K562 (cell line): ENCODE measurements at regions not wholly inside any gene's neighbourhood (a gene's known extent, or its start where the extent isn't known, plus 50 kb on each side); places are given as distances from the start of the nearest gene placed in this dataset.

Experiments
- ATAC-seq: fragments of 200-7000 bp; cut with Tn5 transposase; 3 replicates; pipeline ENCODE4 v1.9.1; 2020; ENCODE audit warnings: moderate library complexity
- BruUV-seq: library from RNA; stranded (reverse); fragments of 400-500 nt; replicated peaks from 2 replicates; lab custom pipeline; 2021; lab: Mats Ljungman, UMichigan
- CTCF ChIA-PET: fragments of 300-600 bp; formaldehyde crosslinking; extraction: SDS; loops from one replicate; lab custom pipeline; 2021; ENCODE audit warnings: low intra/inter-chr PET ratio; lab: Yijun Ruan, JAX
- POLR2A ChIA-PET: fragments of 300-600, 350-650 bp; sonication (Branson Sonifier 250); formaldehyde crosslinking; extraction: SDS; loops from one replicate; lab custom pipeline; 2021; ENCODE audit warnings: antibody characterized with exemption, inconsistent platforms; lab: Yijun Ruan, JAX
- DNase-seq, 4 experiments: peaks; one replicate each; pipeline versions ENCODE4 v3.0.0 to v3.0.0-alpha.2; 2011 to 2018; ENCODE audit warnings: low spot score in 3 of 4, mixed read lengths in 3 of 4; ENCODE audit errors: extremely low read depth in 1 of 4
- FAIRE-seq: peaks from 2 replicates; lab custom pipeline; 2011; peaks lifted over from hg19 to GRCh38; lab: Jason Lieb, UNC
- H2AFZ ChIP-seq: 2 replicates; pipeline ENCODE4 v1.6.0; 2011; ENCODE audit warnings: low read depth, low read length, control low read depth, inconsistent platforms
- H3K27ac ChIP-seq: fragments of 200-600 bp; 3 replicates; pipeline ENCODE4 v1.8.0; 2011; ENCODE audit warnings: low read depth, mild to moderate bottlenecking, control low read depth, inconsistent platforms, low read length, moderate library complexity, mixed read lengths; ENCODE audit errors: extremely low read depth
- H3K27me3 ChIP-seq, 2 experiments: fragments of 300-600 bp in 1 of 2; 2 replicates in 1 of 2; 3 replicates in 1 of 2; pipeline versions ENCODE4 v1.6.0 to v1.8.0; 2011; ENCODE audit warnings: inconsistent platforms in 2 of 2, low read length in 2 of 2, mild to moderate bottlenecking in 1 of 2, mixed read lengths in 1 of 2, moderate library complexity in 1 of 2; ENCODE audit not compliant: control insufficient read depth in 2 of 2, insufficient read depth in 2 of 2
- H3K36me3 ChIP-seq: fragments of 300-600 bp; 3 replicates; pipeline ENCODE4 v1.8.0; 2011; ENCODE audit warnings: mild to moderate bottlenecking, low read length, inconsistent platforms; ENCODE audit not compliant: control insufficient read depth, insufficient read depth
- H3K4me1 ChIP-seq, 2 experiments: fragments of 200-600 bp in 1 of 2; replicated peaks in 1 of 2; 2 replicates in 1 of 2; 3 replicates in 1 of 2; pipeline versions ENCODE4 v1.5.1 to v1.8.0; 2011; ENCODE audit warnings: inconsistent platforms in 2 of 2, low read length in 2 of 2, mild to moderate bottlenecking in 1 of 2, mixed read lengths in 1 of 2, moderate library complexity in 1 of 2; ENCODE audit not compliant: control insufficient read depth in 2 of 2, insufficient read depth in 2 of 2
- H3K4me2 ChIP-seq: 2 replicates; pipeline ENCODE4 v1.6.1; 2011; ENCODE audit warnings: low read length, control low read depth, inconsistent platforms, mixed read lengths; ENCODE audit not compliant: insufficient read depth
- H3K4me3 ChIP-seq: fragments of 200-600 bp; sonication (generic), shearing (Covaris generic); 2 replicates; pipeline ENCODE4 v1.5.1; 2016; ENCODE audit warnings: control low read depth, inconsistent platforms
- H3K79me2 ChIP-seq: fragments of 200-600 bp; 3 replicates; pipeline ENCODE4 v1.8.0; 2011; ENCODE audit warnings: low read length, inconsistent platforms; ENCODE audit not compliant: control insufficient read depth, insufficient read depth
- H3K9ac ChIP-seq, 2 experiments: 2 replicates each; pipeline versions ENCODE4 v1.6.0 to v1.6.1; 2011; ENCODE audit warnings: low read depth in 2 of 2, low read length in 2 of 2, control low read depth in 1 of 2, inconsistent platforms in 1 of 2, mild to moderate bottlenecking in 1 of 2, mixed read lengths in 1 of 2; ENCODE audit not compliant: insufficient read depth in 1 of 2
- H3K9me1 ChIP-seq: one replicate; pipeline ENCODE4 v1.6.0; 2011; ENCODE audit warnings: inconsistent platforms, mild to moderate bottlenecking, low read length, moderate library complexity; ENCODE audit not compliant: control insufficient read depth, insufficient read depth
- H3K9me3 ChIP-seq: replicated peaks from 2 replicates; pipeline ENCODE4 v1.5.1; 2011; ENCODE audit warnings: low read depth, low read length, inconsistent platforms; ENCODE audit not compliant: control insufficient read depth, insufficient read depth
- H4K20me1 ChIP-seq: replicated peaks from 2 replicates; pipeline ENCODE4 v1.6.1; 2011; ENCODE audit warnings: low read length, inconsistent platforms, mixed read lengths; ENCODE audit not compliant: control insufficient read depth, insufficient read depth
- JUNB ChIP-seq: fragments of 450-650 bp; formaldehyde crosslinking; conservative IDR thresholded peaks from 2 replicates; pipeline ENCODE4 v1.4.0; 2020; ENCODE audit warnings: mild to moderate bottlenecking
- KAT2B ChIP-seq: IDR thresholded peaks from one replicate; pipeline ENCODE4 v1.6.1; 2012; ENCODE audit warnings: low read depth, mild to moderate bottlenecking, control low read depth, inconsistent platforms, low read length, moderate library complexity
- MTA3 ChIP-seq: fragments of 450-650 bp; formaldehyde crosslinking; IDR thresholded peaks from 2 replicates; pipeline ENCODE4 v1.6.1; 2017; ENCODE audit warnings: mild to moderate bottlenecking, borderline replicate concordance
- PHF21A ChIP-seq: fragments of 450-650 bp; IDR thresholded peaks from 2 replicates; pipeline ENCODE4 v1.6.1; 2017; ENCODE audit warnings: low read depth, borderline replicate concordance
- SOX6 ChIP-seq: fragments of 450-650 bp; IDR thresholded peaks from 2 replicates; pipeline ENCODE4 v1.6.1; 2014; ENCODE audit warnings: mild to moderate bottlenecking
- TAL1 ChIP-seq: fragments of 450-650 bp; IDR thresholded peaks from 2 replicates; pipeline ENCODE4 v1.6.1; 2016; ENCODE audit warnings: mild to moderate bottlenecking
- TCF3 ChIP-seq: sonication (generic); formaldehyde crosslinking; IDR thresholded peaks from 2 replicates; pipeline ENCODE4 v1.4.0; 2020; ENCODE audit warnings: mild to moderate bottlenecking, missing genetic modification reagents
- XRCC4 ChIP-seq: IDR thresholded peaks from one replicate; pipeline ENCODE4 v1.6.1; 2011; ENCODE audit not compliant: insufficient read depth, insufficient read length; ENCODE audit errors: extremely low read depth
- ZBTB12 ChIP-seq: fragments of 250-450 bp; sonication (Bioruptor Pico); IDR thresholded peaks from 2 replicates; pipeline ENCODE4 v1.4.0; 2020
- WGBS: fragments of 100-300 bp; shearing (Covaris generic); methylation state at CpG from one replicate; pipeline ENCODE4 v1.1.6; 2016; ENCODE audit warnings: low coverage, mixed read lengths; ENCODE audit not compliant: insufficient coverage; ENCODE audit errors: missing lambda C conversion rate; 5-methylcytosine and 5-hydroxymethylcytosine counted together
- in situ Hi-C: fragments of 300-500 bp; cut with MboI; formaldehyde crosslinking; loops from 4 replicates; pipeline ENCODE4 v1.15.0; 2018; ENCODE audit warnings: inconsistent platforms, mixed read lengths
- intact Hi-C: fragments of 100-400 bp; cut with micrococcal nuclease; formaldehyde crosslinking; loops from 2 replicates; pipeline ENCODE4 v1.14.2; 2022
- TF ChIP-seq, protein P1 (sequence below): fragments of 450-650 bp; IDR thresholded peaks from 2 replicates; pipeline ENCODE4 v1.7.1; 2018; ENCODE audit warnings: mild to moderate bottlenecking, low read depth; ENCODE audit not compliant: partially characterized antibody
- TF ChIP-seq, protein P2 (sequence below): sonication (generic); formaldehyde crosslinking; IDR thresholded peaks from 2 replicates; pipeline ENCODE4 v1.4.0; 2020; ENCODE audit warnings: mild to moderate bottlenecking, missing genetic modification reagents

- TF ChIP-seq, protein P1, sequence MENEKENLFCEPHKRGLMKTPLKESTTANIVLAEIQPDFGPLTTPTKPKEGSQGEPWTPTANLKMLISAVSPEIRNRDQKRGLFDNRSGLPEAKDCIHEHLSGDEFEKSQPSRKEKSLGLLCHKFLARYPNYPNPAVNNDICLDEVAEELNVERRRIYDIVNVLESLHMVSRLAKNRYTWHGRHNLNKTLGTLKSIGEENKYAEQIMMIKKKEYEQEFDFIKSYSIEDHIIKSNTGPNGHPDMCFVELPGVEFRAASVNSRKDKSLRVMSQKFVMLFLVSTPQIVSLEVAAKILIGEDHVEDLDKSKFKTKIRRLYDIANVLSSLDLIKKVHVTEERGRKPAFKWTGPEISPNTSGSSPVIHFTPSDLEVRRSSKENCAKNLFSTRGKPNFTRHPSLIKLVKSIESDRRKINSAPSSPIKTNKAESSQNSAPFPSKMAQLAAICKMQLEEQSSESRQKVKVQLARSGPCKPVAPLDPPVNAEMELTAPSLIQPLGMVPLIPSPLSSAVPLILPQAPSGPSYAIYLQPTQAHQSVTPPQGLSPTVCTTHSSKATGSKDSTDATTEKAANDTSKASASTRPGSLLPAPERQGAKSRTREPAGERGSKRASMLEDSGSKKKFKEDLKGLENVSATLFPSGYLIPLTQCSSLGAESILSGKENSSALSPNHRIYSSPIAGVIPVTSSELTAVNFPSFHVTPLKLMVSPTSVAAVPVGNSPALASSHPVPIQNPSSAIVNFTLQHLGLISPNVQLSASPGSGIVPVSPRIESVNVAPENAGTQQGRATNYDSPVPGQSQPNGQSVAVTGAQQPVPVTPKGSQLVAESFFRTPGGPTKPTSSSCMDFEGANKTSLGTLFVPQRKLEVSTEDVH, result no peak
- TF ChIP-seq SOX6, result no peak
- TF ChIP-seq, protein P2, sequence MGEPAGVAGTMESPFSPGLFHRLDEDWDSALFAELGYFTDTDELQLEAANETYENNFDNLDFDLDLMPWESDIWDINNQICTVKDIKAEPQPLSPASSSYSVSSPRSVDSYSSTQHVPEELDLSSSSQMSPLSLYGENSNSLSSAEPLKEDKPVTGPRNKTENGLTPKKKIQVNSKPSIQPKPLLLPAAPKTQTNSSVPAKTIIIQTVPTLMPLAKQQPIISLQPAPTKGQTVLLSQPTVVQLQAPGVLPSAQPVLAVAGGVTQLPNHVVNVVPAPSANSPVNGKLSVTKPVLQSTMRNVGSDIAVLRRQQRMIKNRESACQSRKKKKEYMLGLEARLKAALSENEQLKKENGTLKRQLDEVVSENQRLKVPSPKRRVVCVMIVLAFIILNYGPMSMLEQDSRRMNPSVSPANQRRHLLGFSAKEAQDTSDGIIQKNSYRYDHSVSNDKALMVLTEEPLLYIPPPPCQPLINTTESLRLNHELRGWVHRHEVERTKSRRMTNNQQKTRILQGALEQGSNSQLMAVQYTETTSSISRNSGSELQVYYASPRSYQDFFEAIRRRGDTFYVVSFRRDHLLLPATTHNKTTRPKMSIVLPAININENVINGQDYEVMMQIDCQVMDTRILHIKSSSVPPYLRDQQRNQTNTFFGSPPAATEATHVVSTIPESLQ (CRISPR knock-in tag), result no peak
- TF ChIP-seq TAL1, result no peak
Measured at GRCh38 chr1:81597720-81598426, 202.9 kb upstream of the ADGRL2 start (continued).

DNA sequence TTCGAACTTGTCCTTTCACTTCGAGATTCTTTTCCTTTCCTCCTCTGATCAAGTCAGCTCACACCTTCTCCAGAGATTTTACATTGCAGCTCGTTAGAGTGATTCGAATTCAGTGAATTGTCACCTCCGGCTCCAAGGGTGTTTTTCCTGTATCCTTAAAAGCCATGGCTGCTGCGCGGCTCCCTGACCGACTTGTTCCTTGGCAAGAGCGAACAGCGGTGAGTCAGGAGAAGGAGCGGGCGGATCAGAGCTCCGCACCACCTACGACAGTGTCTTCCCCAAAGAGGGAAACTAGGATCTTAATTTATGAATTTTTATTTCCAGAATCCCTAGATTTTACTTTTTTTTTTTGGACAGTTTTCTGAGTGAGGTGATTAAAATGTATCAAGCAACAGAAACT lies 204.4 kb upstream of the ADGRL2 start:
- H3K27me3 ChIP-seq, result no peaks in the 10 kb centered on the region
- 1% methylated on average over 14 of the region's 14 CpGs for WGBS
- in situ Hi-C loops, result no loop called here
- H3K4me2 ChIP-seq, result no peak overlapping the region
- no TSS peak for BruUV-seq
- H3K36me3 ChIP-seq, result no peaks in the 10 kb centered on the region
- no peak for DNase-seq
- no peak overlapping the region for H3K4me3 ChIP-seq
- H3K9me1 ChIP-seq, result no peaks in the 10 kb centered on the region
- ChIA-PET CTCF (no interaction called here), POLR2A (no interaction called here)
- no peaks in the 10 kb centered on the region for H3K4me1 ChIP-seq
- no peak for FAIRE-seq
- no peaks in the 10 kb centered on the region for H3K9me3 ChIP-seq
- no peak overlapping the region for H3K9ac ChIP-seq
- H3K27ac ChIP-seq, result no peak overlapping the region
- no peak for ATAC-seq
- H4K20me1 ChIP-seq, result no peaks in the 10 kb centered on the region
- intact Hi-C loops, result no loop called here
- H2AFZ ChIP-seq, result no peak overlapping the region
- H3K79me2 ChIP-seq, result no peaks in the 10 kb centered on the region
- no peak for TF ChIP-seq ZBTB12 (CRISPR knock-in tag)
- no peak for TF ChIP-seq TCF3 (CRISPR knock-in tag)
- TF ChIP-seq MTA3, result no peak
- TF ChIP-seq JUNB (CRISPR knock-in tag), result no peak
- no peak for TF ChIP-seq PHF21A
- no peak for TF ChIP-seq KAT2B
- TF ChIP-seq XRCC4, result no peak
